ENCODE measurements at regions not wholly inside any gene's neighbourhood (a gene's known extent, or its start where the extent isn't known, plus 50 kb on each side); places are given as distances from the start of the nearest gene placed in this dataset.
A peak's percentile ranks its signal among the peaks of the same experiment; 100 is the strongest.

- no peaks in the 10 kb centered on the region for H3K27me3 ChIP-seq
- no peak for DNase-seq
- TF ChIP-seq CTCF (IDR thresholded peaks at IDR 0.05; ENCODE audit: low read depth, low read length): no peak
- no peaks in the 10 kb centered on the region for H3K36me3 ChIP-seq
- H3K9me3 ChIP-seq: no peaks in the 10 kb centered on the region
- H3K4me1 ChIP-seq: no peaks in the 10 kb centered on the region
- H3K4me3 ChIP-seq (ENCODE audit: low read depth, low read length): no peak overlapping the region
Measured at GRCh38 chr4:187364851-187365250, 630.7 kb upstream of the ZFP42 start.

GRCh38 chr4:187366530-187366929 is 629.0 kb upstream of the ZFP42 start:
- H3K4me1 ChIP-seq: no peaks in the 10 kb centered on the region
- TF ChIP-seq CTCF (IDR thresholded peaks at IDR 0.05; ENCODE audit: low read depth, low read length): no peak
- H3K36me3 ChIP-seq: no peaks in the 10 kb centered on the region
- H3K9me3 ChIP-seq: no peaks in the 10 kb centered on the region
- H3K4me3 ChIP-seq (ENCODE audit: low read depth, low read length): no peak overlapping the region
- no peak for DNase-seq
- no peaks in the 10 kb centered on the region for H3K27me3 ChIP-seq

GRCh38 chr4:187370918-187371317 is 624.7 kb upstream of the ZFP42 start:
- H3K9me3 ChIP-seq: no peaks in the 10 kb centered on the region
- DNase-seq: no peak
- no peaks in the 10 kb centered on the region for H3K27me3 ChIP-seq
- no peaks in the 10 kb centered on the region for H3K36me3 ChIP-seq
- H3K4me1 ChIP-seq: no peaks in the 10 kb centered on the region
- TF ChIP-seq CTCF (IDR thresholded peaks at IDR 0.05; ENCODE audit: low read depth, low read length): no peak
- no peak overlapping the region for H3K4me3 ChIP-seq (ENCODE audit: low read depth, low read length)

DNA sequence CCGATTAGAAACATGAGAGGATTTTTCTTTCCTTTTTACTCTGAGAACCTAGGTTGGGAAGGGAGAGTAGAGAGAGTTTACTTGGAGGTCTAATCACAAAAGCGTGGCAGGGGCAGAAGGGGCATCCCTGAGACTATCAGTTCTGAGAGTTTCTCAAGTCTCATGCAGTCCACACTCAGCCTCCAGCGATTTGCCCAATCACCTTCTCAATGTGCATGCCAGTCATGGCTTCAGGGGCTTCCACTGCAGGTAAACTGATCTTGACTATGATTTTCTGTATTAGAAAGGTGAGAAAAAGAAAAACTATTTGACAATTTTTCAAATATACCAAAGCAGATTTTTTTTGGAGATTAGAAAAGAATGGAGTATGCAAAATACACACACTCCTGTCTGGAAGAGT is 617.1 kb upstream of the ZFP42 start:
- Histone ChIP-seq H3K4me3 (ENCODE audit: low read depth, low read length) (no peak overlapping the region), H3K36me3 (no peaks in the 10 kb centered on the region), H3K9me3 (no peaks in the 10 kb centered on the region), H3K27me3 (no peaks in the 10 kb centered on the region), H3K4me1 (no peaks in the 10 kb centered on the region)
- no peak for TF ChIP-seq CTCF (IDR thresholded peaks at IDR 0.05; ENCODE audit: low read depth, low read length)
- DNase-seq: no peak

DNA sequence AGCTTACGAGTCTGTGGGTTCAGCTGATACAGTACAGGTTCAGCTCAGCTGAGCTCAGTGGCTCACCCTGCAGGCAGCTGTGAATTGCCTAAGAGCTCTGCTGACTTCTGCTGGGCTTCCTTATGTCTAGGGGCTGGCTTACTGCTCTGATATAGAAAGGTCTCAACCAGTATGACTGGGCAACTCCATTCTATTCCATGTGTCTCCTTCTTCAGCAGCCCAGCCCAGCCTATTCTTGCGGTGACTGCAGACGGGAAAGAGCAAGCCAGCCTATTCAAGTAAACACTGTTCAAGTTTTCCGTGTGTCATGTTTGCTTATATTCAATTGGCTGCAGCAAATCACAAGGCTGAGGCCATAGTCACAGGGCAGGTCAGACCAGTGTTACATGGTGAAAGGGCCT is 615.4 kb upstream of the ZFP42 start:
- peak; percentile 56 for TF ChIP-seq CTCF (IDR thresholded peaks at IDR 0.05; ENCODE audit: low read depth, low read length)
- H3K4me3 ChIP-seq (ENCODE audit: low read depth, low read length): no peak overlapping the region
- no peaks in the 10 kb centered on the region for H3K36me3 ChIP-seq
- H3K4me1 ChIP-seq: no peaks in the 10 kb centered on the region; the same call in 1 of the 2 replicates
- H3K27me3 ChIP-seq: no peaks in the 10 kb centered on the region
- peak; percentile 41 for DNase-seq
- no peaks in the 10 kb centered on the region for H3K9me3 ChIP-seq

GRCh38 chr4:187383181-187383580 is 612.4 kb upstream of the ZFP42 start:
- TF ChIP-seq CTCF (IDR thresholded peaks at IDR 0.05; ENCODE audit: low read depth, low read length): no peak
- DNase-seq: no peak
- H3K27me3 ChIP-seq: no peaks in the 10 kb centered on the region
- H3K4me3 ChIP-seq (ENCODE audit: low read depth, low read length): no peak overlapping the region
- no peaks in the 10 kb centered on the region for H3K9me3 ChIP-seq
- H3K36me3 ChIP-seq: no peaks in the 10 kb centered on the region
- H3K4me1 ChIP-seq: peaks cover 2% of the 10 kb centered on the region; the same call in 1 of the 2 replicates

Data from BE2C (cell line).